ENCODE measurements at regions not wholly inside any gene's neighbourhood (a gene's known extent, or its start where the extent isn't known, plus 50 kb on each side); places are given as distances from the start of the nearest gene placed in this dataset.
"Not testable (repeated sequence)": the region's sequence is repeated elsewhere in the genome, so short reads cannot be mapped to it uniquely, and the experiment has no call there.

- TF ChIP-seq, protein P1, sequence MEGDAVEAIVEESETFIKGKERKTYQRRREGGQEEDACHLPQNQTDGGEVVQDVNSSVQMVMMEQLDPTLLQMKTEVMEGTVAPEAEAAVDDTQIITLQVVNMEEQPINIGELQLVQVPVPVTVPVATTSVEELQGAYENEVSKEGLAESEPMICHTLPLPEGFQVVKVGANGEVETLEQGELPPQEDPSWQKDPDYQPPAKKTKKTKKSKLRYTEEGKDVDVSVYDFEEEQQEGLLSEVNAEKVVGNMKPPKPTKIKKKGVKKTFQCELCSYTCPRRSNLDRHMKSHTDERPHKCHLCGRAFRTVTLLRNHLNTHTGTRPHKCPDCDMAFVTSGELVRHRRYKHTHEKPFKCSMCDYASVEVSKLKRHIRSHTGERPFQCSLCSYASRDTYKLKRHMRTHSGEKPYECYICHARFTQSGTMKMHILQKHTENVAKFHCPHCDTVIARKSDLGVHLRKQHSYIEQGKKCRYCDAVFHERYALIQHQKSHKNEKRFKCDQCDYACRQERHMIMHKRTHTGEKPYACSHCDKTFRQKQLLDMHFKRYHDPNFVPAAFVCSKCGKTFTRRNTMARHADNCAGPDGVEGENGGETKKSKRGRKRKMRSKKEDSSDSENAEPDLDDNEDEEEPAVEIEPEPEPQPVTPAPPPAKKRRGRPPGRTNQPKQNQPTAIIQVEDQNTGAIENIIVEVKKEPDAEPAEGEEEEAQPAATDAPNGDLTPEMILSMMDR (IDR thresholded peaks at IDR 0.05; ENCODE audit: borderline replicate concordance, control extremely low read depth, extremely low read depth, insufficient read depth, missing control alignments): no peak
- no peak for DNase-seq (ENCODE audit: low spot score)
- in situ Hi-C loops (cut with MboI; ENCODE audit: low sequenced_read_pairs, unreplicated experiment): no loop called here
These were observed 723.7 kb downstream of the COL12A1 start for GRCh38 chr6:74482180-74482579.

- DNase-seq (ENCODE audit: low spot score): no peak
- TF ChIP-seq, protein P1 (IDR thresholded peaks at IDR 0.05; ENCODE audit: borderline replicate concordance, control extremely low read depth, extremely low read depth, insufficient read depth, missing control alignments): no peak
- in situ Hi-C loops (cut with MboI; ENCODE audit: low sequenced_read_pairs, unreplicated experiment): no loop called here
These were observed 725.3 kb downstream of the COL12A1 start for GRCh38 chr6:74480561-74480960.

DNA sequence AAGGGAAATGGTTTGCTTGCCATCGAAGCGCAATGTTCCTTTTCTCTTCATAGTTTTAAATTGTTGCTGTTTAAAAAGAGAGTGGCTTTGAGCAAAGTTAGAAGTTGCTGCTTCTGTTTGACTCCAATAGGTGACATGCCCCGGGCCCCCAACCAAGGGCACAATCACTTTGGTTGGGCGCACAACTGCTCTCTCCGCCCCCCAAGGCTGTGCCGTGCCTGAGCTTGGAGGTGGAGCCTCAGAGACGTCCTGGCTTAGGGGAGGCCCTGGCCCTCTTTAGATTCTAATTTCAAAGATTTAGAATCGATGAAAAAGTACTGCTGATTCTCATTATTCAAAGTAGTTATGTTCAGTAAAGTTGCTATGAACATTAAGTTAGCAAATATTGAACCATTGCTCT, 725.9 kb downstream of the COL12A1 start:
- DNase-seq (ENCODE audit: low spot score): no peak
- in situ Hi-C loops (cut with MboI; ENCODE audit: low sequenced_read_pairs, unreplicated experiment): no loop called here
- TF ChIP-seq, protein P1 (IDR thresholded peaks at IDR 0.05; ENCODE audit: borderline replicate concordance, control extremely low read depth, extremely low read depth, insufficient read depth, missing control alignments): no peak

- in situ Hi-C loops (cut with MboI; ENCODE audit: low sequenced_read_pairs, unreplicated experiment): no loop called here
- TF ChIP-seq, protein P1 (IDR thresholded peaks at IDR 0.05; ENCODE audit: borderline replicate concordance, control extremely low read depth, extremely low read depth, insufficient read depth, missing control alignments): no peak
- DNase-seq (ENCODE audit: low spot score): no peak
These were observed 726.4 kb downstream of the COL12A1 start for GRCh38 chr6:74479420-74479819.

GRCh38 chr6:74474046-74474445, 731.8 kb downstream of the COL12A1 start:
- in situ Hi-C loops (cut with MboI; ENCODE audit: low sequenced_read_pairs, unreplicated experiment); DNase-seq (ENCODE audit: low spot score): not testable (repeated sequence)

DNA sequence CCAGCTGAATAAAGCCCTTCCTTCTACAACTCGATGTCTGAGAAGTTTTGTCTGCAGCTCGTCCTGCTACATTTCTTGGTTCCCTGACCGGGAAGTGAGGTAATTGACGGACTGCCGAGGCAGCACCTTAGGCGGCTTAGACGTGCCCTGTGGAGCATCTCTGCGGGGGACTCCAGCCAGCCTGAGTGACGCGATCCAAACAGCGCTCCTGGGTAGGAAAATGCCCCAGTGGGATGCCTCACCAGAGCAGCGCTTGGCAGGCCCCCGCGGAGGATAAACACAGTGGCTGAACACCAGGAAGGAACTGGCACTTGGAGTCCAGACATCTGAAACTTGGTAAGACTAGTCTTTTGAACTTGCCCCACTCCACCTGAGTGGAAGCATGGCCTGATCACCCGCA, 737.3 kb downstream of the COL12A1 start:
- DNase-seq (ENCODE audit: low spot score); in situ Hi-C loops (cut with MboI; ENCODE audit: low sequenced_read_pairs, unreplicated experiment): not testable (repeated sequence)

- DNase-seq (ENCODE audit: low spot score): no peak
- TF ChIP-seq, protein P1 (IDR thresholded peaks at IDR 0.05; ENCODE audit: borderline replicate concordance, control extremely low read depth, extremely low read depth, insufficient read depth, missing control alignments): no peak
- in situ Hi-C loops (cut with MboI; ENCODE audit: low sequenced_read_pairs, unreplicated experiment): no loop called here
These were observed 738.2 kb downstream of the COL12A1 start for GRCh38 chr6:74467533-74468215.

DNA sequence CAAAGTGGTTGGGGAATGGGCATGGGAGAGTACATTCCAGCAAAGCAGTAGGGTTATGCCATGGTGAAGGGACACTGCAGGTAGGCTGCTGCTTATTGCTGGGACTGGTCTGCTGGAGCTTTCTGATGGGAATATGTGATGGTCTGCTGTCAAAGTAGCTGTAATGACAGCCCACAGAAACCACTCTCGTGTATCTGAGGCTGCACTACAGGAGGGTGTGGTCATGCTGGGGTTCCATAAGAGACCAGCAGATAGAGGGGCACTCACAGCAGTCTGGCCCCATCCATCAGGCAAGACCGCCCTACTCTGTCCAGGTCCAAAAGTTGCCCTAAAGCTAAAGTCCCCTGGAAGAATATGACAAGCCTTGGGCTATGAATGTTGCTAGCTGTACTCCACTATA, 739.3 kb downstream of the COL12A1 start:
- in situ Hi-C loops (cut with MboI; ENCODE audit: low sequenced_read_pairs, unreplicated experiment): no loop called here
- TF ChIP-seq, protein P1 (IDR thresholded peaks at IDR 0.05; ENCODE audit: borderline replicate concordance, control extremely low read depth, extremely low read depth, insufficient read depth, missing control alignments): no peak
- DNase-seq (ENCODE audit: low spot score): no peak

All from GM13976 (cell line).